ENCODE measurements at regions not wholly inside any gene's neighbourhood (a gene's known extent, or its start where the extent isn't known, plus 50 kb on each side); places are given as distances from the start of the nearest gene placed in this dataset.

DNA sequence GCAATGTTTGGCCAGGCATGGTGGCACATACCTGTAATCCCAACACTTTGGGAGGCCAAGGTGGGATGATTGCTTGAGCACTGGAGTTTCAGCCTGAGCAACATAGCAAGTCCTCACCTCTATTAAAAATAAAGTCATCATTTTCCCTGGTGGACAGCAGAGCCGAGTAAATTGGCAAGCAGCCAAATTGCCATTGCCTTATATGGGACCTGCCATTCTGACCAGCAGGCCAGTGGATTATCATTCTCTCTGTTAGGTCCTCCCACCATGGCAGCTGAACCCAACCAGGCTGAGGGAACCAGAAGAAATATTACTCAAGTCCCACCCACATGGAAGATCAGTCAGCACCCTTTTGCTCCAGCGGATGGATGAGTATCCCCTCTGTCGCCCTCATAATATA is 1829.9 kb downstream of the EFNA5 start (continued):
- TF ChIP-seq, protein P1, sequence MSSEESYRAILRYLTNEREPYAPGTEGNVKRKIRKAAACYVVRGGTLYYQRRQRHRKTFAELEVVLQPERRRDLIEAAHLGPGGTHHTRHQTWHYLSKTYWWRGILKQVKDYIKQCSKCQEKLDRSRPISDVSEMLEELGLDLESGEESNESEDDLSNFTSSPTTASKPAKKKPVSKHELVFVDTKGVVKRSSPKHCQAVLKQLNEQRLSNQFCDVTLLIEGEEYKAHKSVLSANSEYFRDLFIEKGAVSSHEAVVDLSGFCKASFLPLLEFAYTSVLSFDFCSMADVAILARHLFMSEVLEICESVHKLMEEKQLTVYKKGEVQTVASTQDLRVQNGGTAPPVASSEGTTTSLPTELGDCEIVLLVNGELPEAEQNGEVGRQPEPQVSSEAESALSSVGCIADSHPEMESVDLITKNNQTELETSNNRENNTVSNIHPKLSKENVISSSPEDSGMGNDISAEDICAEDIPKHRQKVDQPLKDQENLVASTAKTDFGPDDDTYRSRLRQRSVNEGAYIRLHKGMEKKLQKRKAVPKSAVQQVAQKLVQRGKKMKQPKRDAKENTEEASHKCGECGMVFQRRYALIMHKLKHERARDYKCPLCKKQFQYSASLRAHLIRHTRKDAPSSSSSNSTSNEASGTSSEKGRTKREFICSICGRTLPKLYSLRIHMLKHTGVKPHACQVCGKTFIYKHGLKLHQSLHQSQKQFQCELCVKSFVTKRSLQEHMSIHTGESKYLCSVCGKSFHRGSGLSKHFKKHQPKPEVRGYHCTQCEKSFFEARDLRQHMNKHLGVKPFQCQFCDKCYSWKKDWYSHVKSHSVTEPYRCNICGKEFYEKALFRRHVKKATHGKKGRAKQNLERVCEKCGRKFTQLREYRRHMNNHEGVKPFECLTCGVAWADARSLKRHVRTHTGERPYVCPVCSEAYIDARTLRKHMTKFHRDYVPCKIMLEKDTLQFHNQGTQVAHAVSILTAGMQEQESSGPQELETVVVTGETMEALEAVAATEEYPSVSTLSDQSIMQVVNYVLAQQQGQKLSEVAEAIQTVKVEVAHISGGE (tag by site-specific recombination; conservative IDR thresholded peaks at IDR 0.05; ENCODE audit: low read depth): no peak
- TF ChIP-seq ZSCAN23 (tag by site-specific recombination; IDR thresholded peaks at IDR 0.05) (no peak), ZNF626 (tag by site-specific recombination; IDR thresholded peaks at IDR 0.05) (no peak), ZNF610 (tag by site-specific recombination; IDR thresholded peaks at IDR 0.05; ENCODE audit: borderline replicate concordance) (no peak), ZNF670 (tag by site-specific recombination; IDR thresholded peaks at IDR 0.05; ENCODE audit: low read depth) (no peak), HOXD13 (CRISPR knock-in tag; IDR thresholded peaks at IDR 0.05; ENCODE audit: borderline replicate concordance) (no peak), ZNF777 (tag by site-specific recombination; IDR thresholded peaks at IDR 0.05; ENCODE audit: borderline replicate concordance) (no peak), FEZF1 (tag by site-specific recombination; IDR thresholded peaks at IDR 0.05) (no peak), ZNF175 (tag by site-specific recombination; IDR thresholded peaks at IDR 0.05) (no peak), ZNF544 (tag by site-specific recombination; IDR thresholded peaks at IDR 0.05) (no peak), MYNN (tag by site-specific recombination; IDR thresholded peaks at IDR 0.05; ENCODE audit: borderline replicate concordance) (no peak)
- TF ChIP-seq, protein P2, sequence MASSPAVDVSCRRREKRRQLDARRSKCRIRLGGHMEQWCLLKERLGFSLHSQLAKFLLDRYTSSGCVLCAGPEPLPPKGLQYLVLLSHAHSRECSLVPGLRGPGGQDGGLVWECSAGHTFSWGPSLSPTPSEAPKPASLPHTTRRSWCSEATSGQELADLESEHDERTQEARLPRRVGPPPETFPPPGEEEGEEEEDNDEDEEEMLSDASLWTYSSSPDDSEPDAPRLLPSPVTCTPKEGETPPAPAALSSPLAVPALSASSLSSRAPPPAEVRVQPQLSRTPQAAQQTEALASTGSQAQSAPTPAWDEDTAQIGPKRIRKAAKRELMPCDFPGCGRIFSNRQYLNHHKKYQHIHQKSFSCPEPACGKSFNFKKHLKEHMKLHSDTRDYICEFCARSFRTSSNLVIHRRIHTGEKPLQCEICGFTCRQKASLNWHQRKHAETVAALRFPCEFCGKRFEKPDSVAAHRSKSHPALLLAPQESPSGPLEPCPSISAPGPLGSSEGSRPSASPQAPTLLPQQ (tag by site-specific recombination; IDR thresholded peaks at IDR 0.05): no peak
- TF ChIP-seq, protein P3, sequence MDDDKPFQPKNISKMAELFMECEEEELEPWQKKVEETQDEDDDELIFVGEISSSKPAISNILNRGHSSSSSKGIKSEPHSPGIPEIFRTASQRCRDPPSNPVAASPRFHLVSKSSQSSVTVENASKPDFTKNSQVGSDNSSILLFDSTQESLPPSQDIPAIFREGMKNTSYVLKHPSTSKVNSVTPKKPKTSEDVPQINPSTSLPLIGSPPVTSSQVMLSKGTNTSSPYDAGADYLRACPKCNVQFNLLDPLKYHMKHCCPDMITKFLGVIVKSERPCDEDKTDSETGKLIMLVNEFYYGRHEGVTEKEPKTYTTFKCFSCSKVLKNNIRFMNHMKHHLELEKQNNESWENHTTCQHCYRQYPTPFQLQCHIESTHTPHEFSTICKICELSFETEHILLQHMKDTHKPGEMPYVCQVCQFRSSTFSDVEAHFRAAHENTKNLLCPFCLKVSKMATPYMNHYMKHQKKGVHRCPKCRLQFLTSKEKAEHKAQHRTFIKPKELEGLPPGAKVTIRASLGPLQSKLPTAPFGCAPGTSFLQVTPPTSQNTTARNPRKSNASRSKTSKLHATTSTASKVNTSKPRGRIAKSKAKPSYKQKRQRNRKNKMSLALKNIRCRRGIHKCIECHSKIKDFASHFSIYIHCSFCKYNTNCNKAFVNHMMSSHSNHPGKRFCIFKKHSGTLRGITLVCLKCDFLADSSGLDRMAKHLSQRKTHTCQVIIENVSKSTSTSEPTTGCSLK (tag by site-specific recombination; IDR thresholded peaks at IDR 0.05): no peak
- TF ChIP-seq, protein P4, sequence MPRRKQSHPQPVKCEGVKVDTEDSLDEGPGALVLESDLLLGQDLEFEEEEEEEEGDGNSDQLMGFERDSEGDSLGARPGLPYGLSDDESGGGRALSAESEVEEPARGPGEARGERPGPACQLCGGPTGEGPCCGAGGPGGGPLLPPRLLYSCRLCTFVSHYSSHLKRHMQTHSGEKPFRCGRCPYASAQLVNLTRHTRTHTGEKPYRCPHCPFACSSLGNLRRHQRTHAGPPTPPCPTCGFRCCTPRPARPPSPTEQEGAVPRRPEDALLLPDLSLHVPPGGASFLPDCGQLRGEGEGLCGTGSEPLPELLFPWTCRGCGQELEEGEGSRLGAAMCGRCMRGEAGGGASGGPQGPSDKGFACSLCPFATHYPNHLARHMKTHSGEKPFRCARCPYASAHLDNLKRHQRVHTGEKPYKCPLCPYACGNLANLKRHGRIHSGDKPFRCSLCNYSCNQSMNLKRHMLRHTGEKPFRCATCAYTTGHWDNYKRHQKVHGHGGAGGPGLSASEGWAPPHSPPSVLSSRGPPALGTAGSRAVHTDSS (tag by site-specific recombination; IDR thresholded peaks at IDR 0.05): no peak
- TF ChIP-seq, protein P5, sequence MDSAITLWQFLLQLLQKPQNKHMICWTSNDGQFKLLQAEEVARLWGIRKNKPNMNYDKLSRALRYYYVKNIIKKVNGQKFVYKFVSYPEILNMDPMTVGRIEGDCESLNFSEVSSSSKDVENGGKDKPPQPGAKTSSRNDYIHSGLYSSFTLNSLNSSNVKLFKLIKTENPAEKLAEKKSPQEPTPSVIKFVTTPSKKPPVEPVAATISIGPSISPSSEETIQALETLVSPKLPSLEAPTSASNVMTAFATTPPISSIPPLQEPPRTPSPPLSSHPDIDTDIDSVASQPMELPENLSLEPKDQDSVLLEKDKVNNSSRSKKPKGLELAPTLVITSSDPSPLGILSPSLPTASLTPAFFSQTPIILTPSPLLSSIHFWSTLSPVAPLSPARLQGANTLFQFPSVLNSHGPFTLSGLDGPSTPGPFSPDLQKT (IDR thresholded peaks at IDR 0.05; ENCODE audit: borderline replicate concordance, low read depth, low read length): no peak

DNA sequence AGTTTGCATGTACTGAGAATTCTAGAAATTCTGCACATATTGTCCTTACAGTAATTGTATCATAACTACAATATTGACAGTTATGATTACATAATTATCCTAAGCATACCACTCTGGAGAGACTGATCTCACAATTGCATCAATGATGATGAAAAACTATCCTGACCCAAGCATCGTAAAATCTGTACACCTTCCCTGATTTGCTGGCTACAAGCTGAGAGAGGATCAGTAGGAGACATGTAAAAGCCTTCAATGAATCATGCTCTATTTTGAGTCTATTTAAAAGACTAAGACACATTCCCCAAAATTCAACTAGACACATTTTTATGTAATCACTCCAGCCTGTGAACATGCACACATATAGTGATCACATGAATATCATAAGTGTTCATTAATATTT is 1833.8 kb downstream of the EFNA5 start:
- Histone ChIP-seq H3K4me1 (ENCODE audit: control insufficient read depth, insufficient read depth, low read length) (no peaks in the 10 kb centered on the region), H3K4me3 (ENCODE audit: low read depth, low read length) (no peak overlapping the region), H3K27ac (ENCODE audit: extremely low read depth, low read depth, low read length) (no peak overlapping the region), H3K36me3 (ENCODE audit: control insufficient read depth in 2 of 2, insufficient read depth in 1 of 2, low read length in 2 of 2) (no peaks in the 10 kb centered on the region), H3K9me3 (ENCODE audit: control insufficient read depth, insufficient read depth, low read depth, low read length) (no peaks in the 10 kb centered on the region)
- ChIA-PET CTCF (no interaction called here), POLR2A (no interaction called here)
- TF ChIP-seq ZNF654 (tag by site-specific recombination; IDR thresholded peaks at IDR 0.05; ENCODE audit: low read depth): no peak
- TF ChIP-seq ZNF133 (tag by site-specific recombination; IDR thresholded peaks at IDR 0.05): no peak
- TF ChIP-seq ZNF114 (tag by site-specific recombination; IDR thresholded peaks at IDR 0.05): no peak
- TF ChIP-seq ZNF350 (tag by site-specific recombination; IDR thresholded peaks at IDR 0.05): no peak
- no peak for TF ChIP-seq ZSCAN30 (tag by site-specific recombination; IDR thresholded peaks at IDR 0.05)
- no peak for TF ChIP-seq GLI2 (tag by site-specific recombination; IDR thresholded peaks at IDR 0.05; ENCODE audit: borderline replicate concordance, low read depth)
- TF ChIP-seq, protein P1 (tag by site-specific recombination; conservative IDR thresholded peaks at IDR 0.05; ENCODE audit: low read depth): no peak

Measured in HEK293 (cell line).